IPS-NIHi11 (cell line): ENCODE measurements at regions not wholly inside any gene's neighbourhood (a gene's known extent, or its start where the extent isn't known, plus 50 kb on each side); places are given as distances from the start of the nearest gene placed in this dataset.

Source experiments
- DNase-seq: peaks from one replicate; pipeline ENCODE4 v3.0.0; 2012; ENCODE audit warnings: mixed read lengths, low spot score

DNA sequence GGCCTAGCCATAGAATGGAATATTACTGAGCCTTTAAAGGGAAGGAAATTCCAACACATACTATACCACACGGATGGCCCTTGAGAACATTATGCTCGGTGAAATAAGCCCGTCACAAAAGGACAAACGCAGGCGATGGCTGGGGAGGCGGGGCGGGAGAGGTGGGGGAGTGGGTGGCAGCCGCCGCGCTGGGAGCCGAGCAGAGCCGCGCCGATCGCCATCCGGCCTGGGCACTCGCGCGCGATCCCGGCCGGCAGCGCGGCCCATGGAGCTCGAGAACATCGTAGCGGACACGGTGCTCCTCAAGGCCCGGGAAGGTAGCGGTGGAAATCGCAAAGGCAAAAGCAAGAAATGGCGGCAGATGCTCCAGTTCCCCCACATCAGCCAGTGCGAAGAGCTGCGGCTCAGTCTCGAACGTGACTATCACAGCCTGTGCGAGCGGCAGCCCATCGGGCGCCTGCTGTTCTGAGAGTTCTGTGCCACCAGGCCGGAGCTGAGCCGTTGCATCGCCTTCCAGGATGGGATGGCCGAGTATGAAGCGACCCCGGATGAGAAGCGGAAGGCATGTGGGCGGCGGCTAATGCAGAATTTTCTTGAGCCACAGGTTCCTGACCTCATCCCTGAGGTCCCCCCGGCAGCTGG is 140.1 kb downstream of the ZDHHC20 start:
- DNase-seq = no peak

DNA sequence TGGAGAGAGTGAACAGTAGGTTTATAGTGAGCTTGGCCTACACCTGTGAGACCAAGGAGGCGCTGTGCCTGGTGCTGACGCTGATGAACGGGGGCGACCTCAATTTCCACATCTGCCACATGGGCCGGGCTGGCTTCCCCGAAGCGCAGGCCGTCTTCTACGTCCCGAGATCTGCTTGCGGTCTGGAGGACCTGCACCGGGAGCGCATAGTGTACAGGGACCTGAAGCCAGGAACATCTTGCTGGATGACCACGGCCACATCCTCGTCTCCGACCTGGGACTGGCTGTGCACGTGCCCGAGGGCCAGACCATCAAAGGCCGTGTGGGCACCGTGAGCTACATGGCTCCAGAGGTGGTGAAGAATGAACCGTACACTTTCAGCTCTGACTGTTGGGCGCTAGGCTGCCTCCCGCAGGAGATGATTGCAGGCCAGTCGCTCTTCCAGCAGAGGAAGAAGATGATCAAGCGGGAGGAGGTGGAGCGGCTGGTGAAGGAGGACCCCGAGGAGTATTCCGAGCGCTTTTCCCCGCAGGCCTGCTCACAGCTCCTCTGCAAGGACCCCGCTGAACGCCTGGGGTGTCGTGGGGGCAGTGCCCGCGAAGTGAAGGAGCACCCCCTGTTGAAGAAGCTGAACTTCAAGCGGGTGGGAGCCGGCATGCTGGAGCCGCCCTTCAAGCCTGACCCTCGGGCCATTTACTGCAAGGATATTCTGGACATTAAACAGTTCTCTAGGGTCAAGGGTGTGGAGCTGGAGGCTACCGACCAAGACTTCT is 139.0 kb downstream of the ZDHHC20 start:
- DNase-seq = no peak

GRCh38 chr13:21320642-21321034 is 138.5 kb downstream of the ZDHHC20 start:
- no peak for DNase-seq

GRCh38 chr13:21321269-21321668 is 137.8 kb downstream of the ZDHHC20 start:
- no peak for DNase-seq

DNA sequence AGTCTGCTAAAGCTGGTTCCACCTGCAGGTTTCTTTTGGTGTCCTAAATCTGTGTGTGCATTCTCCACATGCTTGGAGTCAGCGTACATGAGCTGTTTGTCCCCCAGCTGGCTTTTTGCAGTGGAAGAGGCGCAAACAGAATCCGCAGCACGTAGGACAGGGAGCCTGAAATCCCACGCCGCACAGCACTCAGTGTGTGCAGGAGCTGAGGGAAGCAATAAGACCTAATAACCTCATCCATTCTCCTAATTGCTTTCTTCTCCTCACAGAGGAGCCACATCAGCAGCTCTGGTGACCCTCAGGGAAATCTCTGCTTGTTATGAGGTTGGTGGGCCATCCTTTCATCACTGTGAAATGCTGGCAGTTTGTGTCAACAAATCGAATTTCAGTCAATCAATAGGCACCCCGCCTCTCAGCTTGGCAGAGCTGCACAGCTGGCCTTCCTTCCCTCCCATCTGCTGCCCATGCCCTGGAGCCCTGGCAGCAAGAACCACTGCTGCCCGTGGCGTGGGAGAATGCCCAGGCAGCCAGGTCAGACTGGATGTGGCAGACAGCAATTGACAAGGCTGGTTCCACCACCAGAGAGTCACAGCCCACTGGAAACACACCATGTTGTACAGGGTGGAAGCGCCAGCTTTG is 136.7 kb downstream of the ZDHHC20 start:
- no peak for DNase-seq
